SU-DHL-6 (cell line): ENCODE measurements at regions not wholly inside any gene's neighbourhood (a gene's known extent, or its start where the extent isn't known, plus 50 kb on each side); places are given as distances from the start of the nearest gene placed in this dataset.

ENCODE experiments used
- H2AFZ ChIP-seq: fragments of 200-600 bp; sonication (generic); 2 replicates; pipeline ENCODE4 v1.6.1; 2014; ENCODE audit warnings: low read depth, mild to moderate bottlenecking, moderate library complexity, mixed read lengths, antibody characterized with exemption, low read length; ENCODE audit not compliant: severe bottlenecking
- H3F3A ChIP-seq: fragments of 200-600 bp; shearing (Covaris generic); 2 replicates; pipeline ENCODE4 v1.6.0; 2016; ENCODE audit warnings: antibody characterized with exemption, mild to moderate bottlenecking; ENCODE audit not compliant: insufficient read depth
- H3K27ac ChIP-seq: fragments of 200-600 bp; sonication (generic); 2 replicates; pipeline ENCODE4 v1.5.1; 2016; ENCODE audit warnings: low read depth, mild to moderate bottlenecking, low read length, moderate library complexity, mixed read lengths
- H3K27me3 ChIP-seq: fragments of 200-600 bp; sonication (generic), shearing (Covaris generic); 2 replicates; pipeline ENCODE4 v1.6.0; 2014; ENCODE audit warnings: mild to moderate bottlenecking, low read length
- H3K36me3 ChIP-seq: fragments of 200-600 bp; sonication (generic); 2 replicates; pipeline ENCODE4 v1.6.1; 2014; ENCODE audit warnings: mild to moderate bottlenecking, low read length, mixed read lengths
- H3K4me2 ChIP-seq: fragments of 300-600, 200-600 bp; shearing (Covaris generic), sonication (generic); 2 replicates; pipeline ENCODE4 v1.6.0; 2014; ENCODE audit warnings: low read length, low read depth, mild to moderate bottlenecking; ENCODE audit not compliant: poor library complexity, severe bottlenecking
- H3K4me3 ChIP-seq: fragments of 200-600 bp; sonication (generic); 2 replicates; pipeline ENCODE4 v1.5.1; 2014; ENCODE audit warnings: antibody characterized with exemption, low read length, mild to moderate bottlenecking, mixed read lengths; ENCODE audit not compliant: insufficient read depth, poor library complexity, severe bottlenecking
- H3K79me2 ChIP-seq: fragments of 200-600 bp; sonication (generic); 2 replicates; pipeline ENCODE4 v1.6.1; 2014; ENCODE audit warnings: mild to moderate bottlenecking, low read length, moderate library complexity; ENCODE audit not compliant: insufficient read depth
- H3K9ac ChIP-seq: fragments of 200-600 bp; sonication (generic); 2 replicates; pipeline ENCODE4 v1.7.0; 2014; ENCODE audit warnings: mild to moderate bottlenecking, low read length
- H3K9me2 ChIP-seq: fragments of 200-600 bp; sonication (generic); replicated peaks from 2 replicates; pipeline ENCODE4 v1.6.1; 2014; ENCODE audit warnings: low read length; ENCODE audit not compliant: insufficient read depth
- H3K9me3 ChIP-seq: fragments of 200-600 bp; sonication (generic); 2 replicates; pipeline ENCODE4 v1.6.1; 2014; ENCODE audit warnings: low read length, mixed read lengths; ENCODE audit not compliant: insufficient read depth
- H4K20me1 ChIP-seq: fragments of 200-600 bp; sonication (generic); 2 replicates; pipeline ENCODE4 v1.6.1; 2014; ENCODE audit warnings: low read depth, mild to moderate bottlenecking, antibody characterized with exemption, low read length, moderate library complexity, mixed read lengths
- CTCF ChIP-seq: fragments of 200-600 bp; sonication (generic); IDR thresholded peaks from one replicate; pipeline ENCODE4 v1.5.1; 2017; ENCODE audit warnings: antibody characterized with exemption, mild to moderate bottlenecking, low read length, moderate library complexity; ENCODE audit not compliant: insufficient read depth, poor library complexity, severe bottlenecking
- EZH2phosphoT487 ChIP-seq: fragments of 200-600 bp; sonication (generic), shearing (Covaris generic); conservative IDR thresholded peaks from 2 replicates; pipeline ENCODE4 v1.6.1; 2018; ENCODE audit warnings: mild to moderate bottlenecking, antibody characterized with exemption, low read length, moderate library complexity, mixed read lengths

- no peaks in the 10 kb centered on the region for H4K20me1 ChIP-seq
- H3K36me3 ChIP-seq = no peaks in the 10 kb centered on the region
- no peaks in the 10 kb centered on the region for H3K9me2 ChIP-seq
- H3K27me3 ChIP-seq = no peaks in the 10 kb centered on the region
- TF ChIP-seq EZH2phosphoT487 (no peak), CTCF (no peak)
- no peak overlapping the region for H3K27ac ChIP-seq
- H3K79me2 ChIP-seq = no peaks in the 10 kb centered on the region
- H3F3A ChIP-seq = no peaks in the 10 kb centered on the region
- no peak overlapping the region for H3K4me2 ChIP-seq
- no peak overlapping the region for H3K9ac ChIP-seq
- H2AFZ ChIP-seq = no peak overlapping the region
- H3K4me3 ChIP-seq = no peak overlapping the region
- no peaks in the 10 kb centered on the region for H3K9me3 ChIP-seq
These were observed 488.4 kb downstream of the ADCYAP1 start for GRCh38 chr18:1392865-1393734.

- Histone ChIP-seq H3K9ac (no peak overlapping the region), H3F3A (no peaks in the 10 kb centered on the region), H3K9me2 (no peaks in the 10 kb centered on the region), H3K27ac (no peak overlapping the region), H4K20me1 (no peaks in the 10 kb centered on the region), H3K36me3 (no peaks in the 10 kb centered on the region), H2AFZ (no peak overlapping the region), H3K4me3 (no peak overlapping the region), H3K79me2 (no peaks in the 10 kb centered on the region), H3K27me3 (no peaks in the 10 kb centered on the region), H3K9me3 (no peaks in the 10 kb centered on the region), H3K4me2 (no peak overlapping the region)
- TF ChIP-seq CTCF (no peak), EZH2phosphoT487 (no peak)
These were observed 489.3 kb downstream of the ADCYAP1 start for GRCh38 chr18:1393929-1394328.

DNA sequence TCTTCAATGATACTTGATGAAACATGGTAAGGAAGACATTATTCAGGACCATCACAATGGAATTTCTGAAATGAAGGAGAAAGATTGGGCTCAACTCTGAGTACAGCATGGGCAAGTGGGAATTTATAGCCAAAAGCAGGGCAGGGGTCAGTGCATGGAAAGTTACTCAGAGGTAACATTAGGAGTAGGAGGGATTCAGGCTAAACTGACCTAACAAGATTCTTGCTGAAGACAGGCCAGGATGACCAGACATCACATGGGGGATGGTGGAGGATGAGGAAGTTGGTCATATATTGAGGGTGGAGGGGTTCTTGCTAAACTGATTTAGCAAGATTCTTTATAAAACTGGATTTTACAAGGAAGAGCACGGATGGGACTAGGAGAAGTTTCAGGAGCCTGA is 489.8 kb downstream of the ADCYAP1 start:
- no peak overlapping the region for H3K9ac ChIP-seq
- TF ChIP-seq EZH2phosphoT487 = no peak
- no peak for TF ChIP-seq CTCF
- H3K9me3 ChIP-seq = no peaks in the 10 kb centered on the region
- H2AFZ ChIP-seq = no peak overlapping the region
- H3K27ac ChIP-seq = no peak overlapping the region
- H3K79me2 ChIP-seq = no peaks in the 10 kb centered on the region
- no peaks in the 10 kb centered on the region for H3K9me2 ChIP-seq
- H4K20me1 ChIP-seq = no peaks in the 10 kb centered on the region
- H3F3A ChIP-seq = no peaks in the 10 kb centered on the region
- H3K4me2 ChIP-seq = no peak overlapping the region
- no peak overlapping the region for H3K4me3 ChIP-seq
- H3K27me3 ChIP-seq = no peaks in the 10 kb centered on the region
- no peaks in the 10 kb centered on the region for H3K36me3 ChIP-seq
